HG03175 (cell line): ENCODE measurements at regions not wholly inside any gene's neighbourhood (a gene's known extent, or its start where the extent isn't known, plus 50 kb on each side); places are given as distances from the start of the nearest gene placed in this dataset.

Experiments used
- ATAC-seq: cut with Tn5 transposase; IDR thresholded peaks from one replicate; pipeline ENCODE4 v1.9.1; 2021; ENCODE audit warnings: mild to moderate bottlenecking, moderate library complexity; ENCODE audit not compliant: unreplicated experiment

DNA sequence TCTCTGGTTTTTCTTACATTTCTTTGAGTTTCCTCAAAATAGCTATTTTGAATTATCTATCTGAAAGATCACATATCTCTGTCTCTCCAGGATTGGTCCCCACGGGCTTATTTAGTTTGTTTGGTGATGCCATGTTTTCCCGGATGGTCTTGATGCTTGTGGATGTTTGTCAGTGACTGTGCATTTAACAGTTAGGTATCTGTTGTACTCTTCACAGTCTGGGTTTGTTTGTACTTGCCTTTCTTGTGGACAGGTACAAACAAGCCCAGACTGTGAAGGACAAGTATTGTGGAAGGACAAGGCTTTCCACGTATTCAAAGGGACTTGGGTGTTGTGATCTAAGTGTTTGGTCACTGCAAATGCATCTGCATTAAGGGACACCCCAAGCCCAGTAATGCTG is 49.9 kb upstream of the TOP1 start:
- no peak for ATAC-seq
